Fibroblast of the conjunctiva (primary cell): ENCODE measurements at regions not wholly inside any gene's neighbourhood (a gene's known extent, or its start where the extent isn't known, plus 50 kb on each side); places are given as distances from the start of the nearest gene placed in this dataset.
"Not testable (repeated sequence)": the region's sequence is repeated elsewhere in the genome, so short reads cannot be mapped to it uniquely, and the experiment has no call there.

Experiments used
- DNase-seq: peaks from one replicate; pipeline ENCODE4 v3.0.0-alpha.2; 2010; ENCODE audit warnings: low read depth

DNA sequence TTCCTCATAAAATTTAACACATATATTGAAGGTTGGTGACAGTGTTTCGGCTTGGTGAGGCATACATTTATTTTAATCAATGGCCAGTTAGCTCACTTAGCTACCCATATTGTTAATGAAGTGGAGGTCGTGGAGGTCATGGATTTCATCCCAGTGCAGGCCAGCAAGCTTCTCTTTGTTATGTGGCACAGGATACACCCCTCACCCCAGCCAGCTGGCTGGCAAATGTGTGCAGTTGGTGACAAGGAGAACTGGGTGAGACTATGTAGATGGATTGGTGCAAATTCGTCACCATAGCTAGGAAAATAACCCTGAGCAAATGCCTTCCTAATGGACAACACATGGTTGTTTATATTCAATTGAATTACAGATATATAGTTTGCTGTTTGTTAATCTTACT, 50.5 kb upstream of the FOXP2 start:
- DNase-seq = no peak

- DNase-seq = no peak
Measured at GRCh38 chr7:114363292-114363691, 51.3 kb upstream of the FOXP2 start.

- no peak for DNase-seq
Measured at GRCh38 chr7:114358911-114359310, 55.7 kb upstream of the FOXP2 start.

DNA sequence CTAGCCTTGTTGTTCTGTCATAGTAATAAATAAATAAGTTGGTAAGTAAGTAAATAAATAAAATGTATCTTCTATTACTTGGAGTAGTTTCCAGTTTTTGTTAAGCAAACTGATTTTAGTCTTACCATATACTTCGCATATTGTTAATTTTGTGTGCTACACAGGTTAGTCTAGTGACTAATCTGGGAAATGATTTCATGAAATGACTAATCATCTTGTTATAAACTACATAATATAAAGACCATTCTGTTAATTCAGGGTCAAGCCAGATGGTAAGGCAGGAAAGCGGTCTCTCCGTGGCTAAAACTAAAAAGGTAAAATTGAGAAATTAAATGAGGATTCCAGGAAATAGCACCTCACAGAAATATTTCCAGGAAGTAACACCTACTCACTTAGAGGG, 58.5 kb upstream of the FOXP2 start:
- no peak for DNase-seq

- DNase-seq = no peak
Measured at GRCh38 chr7:114354306-114354705, 60.3 kb upstream of the FOXP2 start.

DNA sequence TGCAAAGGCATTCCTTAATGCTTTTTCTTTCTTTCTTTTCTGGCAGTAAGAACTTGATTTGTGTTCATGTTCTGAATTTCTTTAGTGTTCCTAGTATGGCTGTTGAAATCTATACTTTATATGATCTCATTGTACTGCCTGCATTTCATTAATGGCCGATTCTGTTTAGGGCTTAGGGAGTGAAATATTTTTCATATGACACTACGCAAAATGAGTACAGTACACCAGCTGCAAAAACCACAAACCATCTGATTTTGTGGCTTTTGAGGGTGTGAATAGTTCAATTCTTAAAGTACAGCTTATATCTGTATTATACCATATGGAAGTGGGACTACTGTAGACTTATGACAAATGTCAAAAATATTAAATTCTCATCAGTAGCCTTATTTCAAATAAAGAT, 69.1 kb upstream of the FOXP2 start:
- DNase-seq = peak; percentile 39

- DNase-seq = no peak
Measured at GRCh38 chr7:114343949-114344708, 70.5 kb upstream of the FOXP2 start.

- DNase-seq = no peak
Measured at GRCh38 chr7:114342431-114343179, 72.0 kb upstream of the FOXP2 start.

GRCh38 chr7:114341648-114342047, 73.0 kb upstream of the FOXP2 start:
- no peak for DNase-seq

DNA sequence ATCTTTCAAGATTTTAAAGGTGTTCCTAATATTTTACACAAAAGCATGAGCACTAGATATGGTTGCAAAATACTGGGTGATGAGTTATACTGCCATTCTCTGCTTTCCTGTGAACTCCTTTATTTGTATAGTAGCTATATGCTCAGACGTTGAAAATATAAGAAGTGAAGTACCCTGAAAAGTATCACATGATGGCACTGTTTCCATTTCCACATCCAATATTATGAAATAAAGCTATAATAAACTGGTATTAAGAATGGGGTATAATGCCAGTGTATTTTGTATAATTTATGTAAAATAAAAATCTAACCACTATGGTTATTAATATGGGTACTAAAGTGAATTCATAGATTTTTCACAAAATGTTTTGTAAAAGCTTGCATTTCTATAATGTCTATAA, 79.6 kb upstream of the FOXP2 start:
- no peak for DNase-seq

GRCh38 chr7:114329458-114329857, 85.2 kb upstream of the FOXP2 start:
- not testable (repeated sequence) for DNase-seq

DNA sequence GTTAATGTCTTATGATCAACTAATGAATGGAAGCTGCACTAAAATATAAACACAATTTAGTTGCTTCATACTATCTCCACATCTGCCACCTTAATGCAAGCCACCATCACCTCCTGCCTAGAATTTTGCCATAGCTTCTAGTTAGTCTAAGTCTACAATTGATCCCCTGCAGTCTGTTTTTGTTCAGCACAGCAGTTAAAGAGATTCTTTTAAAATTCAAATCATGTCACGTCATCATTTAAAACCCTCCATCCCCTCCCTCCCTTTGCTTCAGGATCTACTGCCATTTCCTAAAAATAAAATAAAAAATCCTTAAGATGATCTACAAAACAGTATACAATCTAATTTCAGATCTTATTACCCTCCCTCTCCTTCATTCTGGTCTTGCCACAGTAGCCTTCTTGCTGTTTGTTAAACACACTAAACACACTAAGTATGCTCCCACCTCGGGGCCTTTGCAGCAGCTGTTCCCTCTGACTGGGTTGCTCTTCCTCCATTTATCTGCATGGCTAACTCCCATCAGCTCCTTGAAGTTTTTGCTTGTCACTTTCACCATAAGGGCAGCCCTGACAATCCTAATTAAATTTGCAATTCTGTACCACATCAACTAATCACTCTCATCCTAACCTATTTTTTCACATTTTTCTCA, 97.0 kb upstream of the FOXP2 start:
- no peak for DNase-seq

- no peak for DNase-seq
Measured at GRCh38 chr7:114312649-114313048, 102.0 kb upstream of the FOXP2 start.

DNA sequence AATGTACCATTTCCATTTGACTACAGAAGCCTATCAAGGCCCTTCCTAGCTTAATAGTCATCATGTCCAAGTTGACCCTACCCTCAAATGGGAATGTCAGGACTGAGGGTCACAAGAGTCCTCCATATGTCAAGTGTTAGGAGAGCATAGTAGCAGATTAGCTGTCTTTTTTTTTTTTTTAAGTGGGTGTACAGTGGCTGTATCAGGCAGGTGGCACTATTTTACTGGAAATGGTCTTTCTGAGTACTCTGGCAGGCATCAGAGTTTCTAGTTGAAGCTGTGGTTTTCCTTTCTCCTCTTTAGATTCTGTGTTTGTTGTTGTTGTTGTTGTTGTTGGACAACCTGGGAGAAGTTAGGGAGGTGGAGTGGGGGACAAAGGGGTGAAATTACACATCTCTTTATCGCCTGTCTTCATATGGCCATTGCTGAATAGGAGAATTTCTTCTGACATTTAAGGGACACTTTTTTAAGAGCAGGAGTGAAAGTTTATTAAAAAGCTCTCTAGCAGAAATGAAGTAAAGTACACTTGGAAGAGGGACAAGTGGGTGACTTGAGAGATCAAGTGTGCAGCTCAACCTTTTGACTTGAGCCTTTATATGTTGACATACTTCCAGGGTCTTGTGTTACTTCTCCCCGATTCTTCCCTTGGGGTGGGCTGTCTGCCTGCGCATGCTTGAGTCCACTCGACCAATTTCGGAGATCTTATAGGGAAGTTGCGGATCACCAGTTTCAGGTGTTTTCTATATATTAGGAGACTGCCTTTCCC, 104.1 kb upstream of the FOXP2 start:
- no peak for DNase-seq

DNA sequence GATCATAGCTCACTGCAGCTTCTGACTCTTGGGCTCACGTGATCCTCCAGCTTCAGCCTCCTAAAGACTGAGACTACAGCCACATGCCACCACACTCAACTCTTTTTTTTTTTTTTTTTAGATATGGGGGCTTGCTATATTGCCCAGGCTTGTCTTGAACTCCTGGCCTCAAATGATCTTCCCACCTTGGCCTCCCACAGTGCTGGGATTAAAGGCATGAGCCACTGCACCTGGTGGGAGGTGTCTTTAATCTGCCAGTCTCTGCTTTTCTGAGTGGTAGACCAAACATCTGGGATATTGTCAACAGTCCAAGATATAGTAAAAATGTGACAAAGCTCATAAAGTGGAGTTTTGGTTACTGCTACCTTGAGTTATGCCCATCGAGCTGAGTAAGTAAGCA, 104.9 kb upstream of the FOXP2 start:
- no peak for DNase-seq

GRCh38 chr7:114303301-114303700, 111.3 kb upstream of the FOXP2 start:
- DNase-seq = no peak

GRCh38 chr7:114302858-114303257, 111.8 kb upstream of the FOXP2 start:
- DNase-seq = no peak

- DNase-seq = no peak
Measured at GRCh38 chr7:114298011-114298410, 116.6 kb upstream of the FOXP2 start.

- no peak for DNase-seq
Measured at GRCh38 chr7:114297121-114297520, 117.5 kb upstream of the FOXP2 start.

DNA sequence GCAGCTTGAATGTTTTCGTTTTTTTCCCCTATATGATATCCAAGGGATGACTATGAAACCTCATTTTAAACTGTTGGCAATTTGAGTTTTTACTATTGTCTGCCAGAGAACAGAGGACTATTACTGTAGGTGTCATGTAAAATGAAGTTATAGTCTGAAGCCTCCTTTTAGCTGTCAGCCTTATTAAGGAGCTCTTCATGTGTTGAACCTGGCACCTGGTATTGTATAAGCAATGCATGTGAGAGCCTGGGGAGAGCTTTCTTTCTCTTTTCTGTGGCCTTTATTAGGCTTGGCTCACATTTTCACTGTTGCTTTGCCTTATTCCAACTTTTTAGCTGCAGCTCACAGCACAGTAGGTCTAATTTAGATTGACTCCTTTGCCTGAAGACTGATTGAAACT, 119.1 kb upstream of the FOXP2 start:
- DNase-seq = no peak

- no peak for DNase-seq
Measured at GRCh38 chr7:114294036-114294435, 120.6 kb upstream of the FOXP2 start.

GRCh38 chr7:114293289-114294012, 121.2 kb upstream of the FOXP2 start:
- DNase-seq = no peak
